Fibroblast of skin of abdomen (primary cell): ENCODE measurements at regions not wholly inside any gene's neighbourhood (a gene's known extent, or its start where the extent isn't known, plus 50 kb on each side); places are given as distances from the start of the nearest gene placed in this dataset.

Source experiments
- DNase-seq: peaks from one replicate; pipeline ENCODE4 v3.0.0-alpha.2; 2013

GRCh38 chr4:136922066-136922465, 610.2 kb downstream of the PCDH18 start:
- DNase-seq: no peak

GRCh38 chr4:136920092-136920881, 612.0 kb downstream of the PCDH18 start:
- DNase-seq: no peak

- no peak for DNase-seq
Measured at GRCh38 chr4:136918772-136919171, 613.5 kb downstream of the PCDH18 start.

GRCh38 chr4:136917312-136918110, 614.8 kb downstream of the PCDH18 start:
- no peak for DNase-seq

- DNase-seq: no peak
Measured at GRCh38 chr4:136909626-136910025, 622.7 kb downstream of the PCDH18 start.

GRCh38 chr4:136908122-136908521, 624.2 kb downstream of the PCDH18 start:
- DNase-seq: no peak

- DNase-seq: peak; percentile 53
Measured at GRCh38 chr4:136900696-136901095, 631.6 kb downstream of the PCDH18 start.

GRCh38 chr4:136898590-136899248, 633.6 kb downstream of the PCDH18 start:
- DNase-seq: no peak

GRCh38 chr4:136893573-136893972, 638.7 kb downstream of the PCDH18 start:
- peak; percentile 1 for DNase-seq

- no peak for DNase-seq
Measured at GRCh38 chr4:136881666-136882065, 650.6 kb downstream of the PCDH18 start.

GRCh38 chr4:136873555-136873954, 658.7 kb downstream of the PCDH18 start:
- DNase-seq: no peak

- DNase-seq: no peak
Measured at GRCh38 chr4:136867465-136867864, 664.8 kb downstream of the PCDH18 start.

GRCh38 chr4:136865526-136865925, 666.8 kb downstream of the PCDH18 start:
- peak; percentile 10 for DNase-seq

- DNase-seq: peak; percentile 75
Measured at GRCh38 chr4:136864604-136865185, 667.6 kb downstream of the PCDH18 start.

GRCh38 chr4:136863756-136864155, 668.5 kb downstream of the PCDH18 start:
- DNase-seq: peak; percentile 2

- no peak for DNase-seq
Measured at GRCh38 chr4:136862653-136863052, 669.6 kb downstream of the PCDH18 start.

GRCh38 chr4:136861091-136861490, 671.2 kb downstream of the PCDH18 start:
- DNase-seq: peak; percentile 12

GRCh38 chr4:136858903-136859302, 673.4 kb downstream of the PCDH18 start:
- no peak for DNase-seq

GRCh38 chr4:136855886-136856285, 676.4 kb downstream of the PCDH18 start:
- DNase-seq: no peak

- DNase-seq: no peak
Measured at GRCh38 chr4:136850446-136850845, 681.8 kb downstream of the PCDH18 start.

- no peak for DNase-seq
Measured at GRCh38 chr4:136847881-136848621, 684.2 kb downstream of the PCDH18 start.

- no peak for DNase-seq
Measured at GRCh38 chr4:136841526-136841925, 690.8 kb downstream of the PCDH18 start.
